PC-9 (cell line): ENCODE measurements at regions not wholly inside any gene's neighbourhood (a gene's known extent, or its start where the extent isn't known, plus 50 kb on each side); places are given as distances from the start of the nearest gene placed in this dataset.
"Not testable (repeated sequence)": the region's sequence is repeated elsewhere in the genome, so short reads cannot be mapped to it uniquely, and the experiment has no call there.

Source experiments
- CTCF ChIP-seq: fragments of 200-600 bp; sonication (generic); conservative IDR thresholded peaks from 2 replicates; pipeline ENCODE4 v1.6.1; 2017; ENCODE audit warnings: mixed run types, antibody characterized with exemption, mild to moderate bottlenecking, moderate library complexity
- EZH2 ChIP-seq: fragments of 200-600 bp; sonication (generic); IDR thresholded peaks from 2 replicates; pipeline ENCODE4 v1.8.0; 2017; ENCODE audit warnings: antibody characterized with exemption, low read depth

- not testable (repeated sequence) for TF ChIP-seq EZH2, CTCF
These were observed 69.7 kb upstream of the TP53BP2 start for GRCh38 chr1:223915476-223915875.
